ENCODE measurements at regions not wholly inside any gene's neighbourhood (a gene's known extent, or its start where the extent isn't known, plus 50 kb on each side); places are given as distances from the start of the nearest gene placed in this dataset.

DNA sequence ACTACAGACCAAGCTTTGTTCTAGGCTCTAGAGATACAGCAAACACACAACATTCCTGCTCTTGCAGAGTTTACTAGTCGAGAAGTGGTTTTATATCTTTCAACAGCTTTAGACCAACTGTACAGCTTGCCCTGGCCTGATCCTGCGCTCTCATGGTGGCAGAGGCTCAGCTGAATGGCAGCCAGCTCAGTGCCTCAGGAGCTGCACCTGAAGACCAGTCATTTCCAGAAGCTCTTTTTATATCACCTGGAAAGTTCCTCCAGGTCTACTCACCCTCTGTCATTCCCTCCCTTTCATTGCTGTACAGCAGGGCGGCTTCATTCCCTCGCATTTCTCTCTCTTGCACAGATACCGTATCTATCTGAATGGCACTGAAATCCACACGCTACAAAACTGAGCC lies 319.8 kb downstream of the GATA3 start:
- H3K9me3 Mint-ChIP-seq: no peaks in the 10 kb centered on the region
- Histone ChIP-seq H3K9me3 (no peaks in the 10 kb centered on the region), H3K27ac (ENCODE audit: low read length) (no peak overlapping the region), H3K4me3 (ENCODE audit: control insufficient read depth in 1 of 2, extremely low read depth in 1 of 2, low read length in 1 of 2) (no peak overlapping the region), H3K4me1 (ENCODE audit: control insufficient read depth in 1 of 2, extremely low read depth in 1 of 2, insufficient read depth in 2 of 2, low read length in 2 of 2) (no peaks in the 10 kb centered on the region), H3K27me3 (replicated peaks in 1 of 2; ENCODE audit: control insufficient read depth in 2 of 2, extremely low read depth in 1 of 2, insufficient read depth in 2 of 2, low read length in 1 of 2) (no peaks in the 10 kb centered on the region), H3K36me3 (ENCODE audit: control insufficient read depth in 2 of 2, extremely low read depth in 1 of 2, insufficient read depth in 1 of 2, low read length in 1 of 2) (no peaks in the 10 kb centered on the region)
- no peak overlapping the region for H3K27ac Mint-ChIP-seq
- POLR2A ChIA-PET: no interaction called here
- H3K36me3 Mint-ChIP-seq: no peaks in the 10 kb centered on the region
- CTCF ChIA-PET: interaction anchor here in 1 of 2 donors (0.5 kb wide), 1 partner anchor 172 kb away, joined by 3 read pairs; no protein-coding TSS in a partner anchor
- 93% methylated on average over 6 of the region's 6 CpGs for WGBS (ENCODE audit: insufficient coverage)
- no peak for ATAC-seq (replicated peaks in 1 of 4)
- peaks cover 2 to 4% (median 3%) of the 10 kb centered on the region in 3 donors for H3K4me1 Mint-ChIP-seq
- no peaks in the 10 kb centered on the region for H3K27me3 Mint-ChIP-seq
- no peak overlapping the region for H3K4me3 Mint-ChIP-seq
- DNase-seq: no peak

DNA sequence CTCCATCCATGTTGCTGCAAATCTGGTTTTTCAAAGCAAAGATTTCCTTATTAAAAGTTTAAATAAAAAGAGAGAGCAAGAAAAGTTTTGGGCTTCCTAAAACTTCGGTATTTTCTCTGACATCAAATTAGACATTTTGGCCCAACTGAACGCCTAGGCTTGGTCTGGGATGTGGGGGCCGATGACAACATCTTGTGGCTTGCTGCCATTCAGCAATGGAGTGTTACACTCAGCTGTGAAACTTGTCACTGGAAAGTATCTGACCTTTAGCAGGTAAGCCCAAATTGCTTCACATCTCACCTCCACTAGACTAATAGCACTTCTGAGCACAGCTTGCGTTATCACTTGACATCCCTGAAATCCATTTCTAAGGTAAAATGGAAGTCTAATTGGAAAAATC lies 320.6 kb downstream of the GATA3 start:
- no peak for DNase-seq
- Histone ChIP-seq H3K4me1 (ENCODE audit: control insufficient read depth in 1 of 2, extremely low read depth in 1 of 2, insufficient read depth in 2 of 2, low read length in 2 of 2) (no peaks in the 10 kb centered on the region), H3K4me3 (ENCODE audit: control insufficient read depth in 1 of 2, extremely low read depth in 1 of 2, low read length in 1 of 2) (no peak overlapping the region), H3K9me3 (no peaks in the 10 kb centered on the region), H3K27me3 (replicated peaks in 1 of 2; ENCODE audit: control insufficient read depth in 2 of 2, extremely low read depth in 1 of 2, insufficient read depth in 2 of 2, low read length in 1 of 2) (no peaks in the 10 kb centered on the region), H3K27ac (ENCODE audit: low read length) (no peak overlapping the region), H3K36me3 (ENCODE audit: control insufficient read depth in 2 of 2, extremely low read depth in 1 of 2, insufficient read depth in 1 of 2, low read length in 1 of 2) (no peaks in the 10 kb centered on the region)
- Mint-ChIP-seq H3K36me3 (no peaks in the 10 kb centered on the region), H3K9me3 (no peaks in the 10 kb centered on the region), H3K4me1 (peaks cover 0 to 4% (median under 1%) of the 10 kb centered on the region in 3 donors), H3K27me3 (no peaks in the 10 kb centered on the region), H3K27ac (no peak overlapping the region), H3K4me3 (no peak overlapping the region)
- ChIA-PET CTCF (no interaction called here), POLR2A (interaction anchor here (0.6 to 0.7 kb wide), 3 partner anchors 35 to 289 kb away, joined by 3 to 4 read pairs (median 3); no protein-coding TSS in a partner anchor)
- no peak for ATAC-seq (replicated peaks in 1 of 4)
- WGBS (ENCODE audit: insufficient coverage): 100% methylated on average over 1 of the region's 4 CpGs

DNA sequence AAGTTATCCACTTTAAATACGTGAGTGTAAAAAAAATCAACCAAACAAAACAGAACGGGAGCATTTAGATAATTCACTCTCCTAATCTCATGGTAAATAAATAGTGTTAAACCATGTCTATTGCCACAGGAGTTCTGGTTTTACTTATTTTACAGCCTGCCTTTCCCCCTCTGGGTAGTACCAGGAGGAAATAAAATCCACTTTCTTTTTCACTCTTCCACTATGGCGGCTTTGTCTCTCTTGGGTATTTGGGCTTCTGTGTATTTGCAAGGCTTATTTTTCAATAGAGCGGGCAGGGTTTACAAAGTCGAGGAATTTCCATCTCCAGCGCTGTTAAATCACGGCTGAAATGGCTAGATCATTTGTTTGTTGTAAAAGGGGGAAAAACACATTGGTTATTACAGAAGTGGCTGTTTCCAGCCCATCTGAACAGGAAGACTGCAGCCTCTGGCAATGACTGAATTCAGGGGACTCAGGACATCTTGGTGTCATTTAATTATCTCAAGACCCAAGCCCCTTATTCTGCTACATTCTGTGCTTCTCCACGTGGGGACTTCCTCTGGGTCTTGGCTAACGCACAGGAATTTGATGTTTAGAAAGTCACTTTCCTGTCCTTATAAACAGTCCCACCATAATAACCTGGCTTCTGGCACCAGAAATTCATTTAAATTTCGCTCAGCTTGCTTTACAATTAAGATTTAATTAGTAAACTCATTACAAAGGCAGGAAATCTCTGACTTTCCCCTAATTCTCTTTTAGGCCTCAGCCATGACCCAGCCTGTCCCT lies 323.9 kb downstream of the GATA3 start:
- no peaks in the 10 kb centered on the region for H3K36me3 ChIP-seq (ENCODE audit: control insufficient read depth in 2 of 2, extremely low read depth in 1 of 2, insufficient read depth in 1 of 2, low read length in 1 of 2)
- H3K9me3 Mint-ChIP-seq: no peaks in the 10 kb centered on the region
- H3K4me3 Mint-ChIP-seq: no peak overlapping the region
- no peak overlapping the region for H3K27ac Mint-ChIP-seq
- no peak for DNase-seq
- no peak for ATAC-seq (replicated peaks in 1 of 4)
- H3K27me3 ChIP-seq (replicated peaks in 1 of 2; ENCODE audit: control insufficient read depth in 2 of 2, extremely low read depth in 1 of 2, insufficient read depth in 2 of 2, low read length in 1 of 2): no peaks in the 10 kb centered on the region
- H3K27me3 Mint-ChIP-seq: no peaks in the 10 kb centered on the region
- H3K27ac ChIP-seq (ENCODE audit: low read length): no peak overlapping the region
- WGBS (ENCODE audit: insufficient coverage): 92% methylated on average over 2 of the region's 10 CpGs
- ChIA-PET CTCF (no interaction called here), POLR2A (no interaction called here)
- no peaks in the 10 kb centered on the region for H3K9me3 ChIP-seq
- H3K4me3 ChIP-seq (ENCODE audit: control insufficient read depth in 1 of 2, extremely low read depth in 1 of 2, low read length in 1 of 2): no peak overlapping the region
- H3K4me1 ChIP-seq (ENCODE audit: control insufficient read depth in 1 of 2, extremely low read depth in 1 of 2, insufficient read depth in 2 of 2, low read length in 2 of 2): no peaks in the 10 kb centered on the region
- peaks cover 0 to 2% (median 0%) of the 10 kb centered on the region in 3 donors for H3K4me1 Mint-ChIP-seq
- no peaks in the 10 kb centered on the region for H3K36me3 Mint-ChIP-seq

DNA sequence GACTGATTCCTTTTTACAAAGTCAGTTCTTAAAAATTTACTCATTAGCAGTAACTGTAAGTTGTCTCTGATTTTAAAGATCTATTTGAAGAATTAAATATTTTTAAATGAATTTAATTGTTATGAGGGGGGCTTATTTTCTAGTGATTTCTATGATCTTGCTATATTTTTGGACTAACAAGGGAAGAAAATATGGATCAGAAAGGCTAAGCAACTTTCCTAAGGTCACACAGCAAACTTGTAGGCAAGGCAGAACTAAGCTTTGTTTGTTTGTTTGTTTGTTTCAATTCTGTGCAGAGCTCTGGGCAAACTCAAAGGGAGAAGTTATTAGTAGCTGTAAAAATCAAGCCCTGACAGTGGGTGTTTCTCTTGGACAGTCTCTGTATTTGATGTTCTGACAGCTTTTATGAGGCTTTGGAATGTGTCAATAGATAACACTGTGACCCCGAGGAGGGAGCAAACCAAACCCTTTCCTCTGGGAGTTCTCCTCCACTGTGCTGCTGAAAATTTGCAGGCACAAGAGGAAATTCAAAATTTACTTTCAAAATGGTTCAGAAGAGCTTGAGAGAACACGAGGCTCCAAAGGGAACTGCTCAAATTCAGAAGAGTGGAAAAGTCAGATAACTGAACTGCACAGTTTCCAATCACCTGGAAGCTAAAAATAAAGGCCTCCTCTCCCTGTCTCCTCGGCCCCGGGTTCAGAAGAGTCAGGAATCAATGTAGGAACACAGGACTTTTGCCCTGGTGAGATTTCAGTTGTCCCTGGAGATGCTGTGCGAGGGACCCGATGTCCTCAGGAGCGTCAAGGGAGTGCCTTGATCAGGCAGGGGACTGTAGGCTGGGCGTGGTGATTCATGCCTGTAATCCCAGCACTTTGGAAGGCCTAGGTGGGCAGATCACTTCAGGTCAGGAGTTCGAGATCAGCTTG lies 325.7 kb downstream of the GATA3 start:
- Histone ChIP-seq H3K9me3 (no peaks in the 10 kb centered on the region), H3K4me3 (ENCODE audit: control insufficient read depth in 1 of 2, extremely low read depth in 1 of 2, low read length in 1 of 2) (no peak overlapping the region), H3K4me1 (ENCODE audit: control insufficient read depth in 1 of 2, extremely low read depth in 1 of 2, insufficient read depth in 2 of 2, low read length in 2 of 2) (no peaks in the 10 kb centered on the region), H3K27ac (ENCODE audit: low read length) (no peak overlapping the region), H3K36me3 (ENCODE audit: control insufficient read depth in 2 of 2, extremely low read depth in 1 of 2, insufficient read depth in 1 of 2, low read length in 1 of 2) (no peaks in the 10 kb centered on the region), H3K27me3 (replicated peaks in 1 of 2; ENCODE audit: control insufficient read depth in 2 of 2, extremely low read depth in 1 of 2, insufficient read depth in 2 of 2, low read length in 1 of 2) (no peaks in the 10 kb centered on the region)
- DNase-seq (no peak), ATAC-seq (replicated peaks in 1 of 4) (no peak)
- H3K9me3 Mint-ChIP-seq: no peaks in the 10 kb centered on the region
- 74% methylated on average over 7 of the region's 9 CpGs for WGBS (ENCODE audit: insufficient coverage)
- no peak overlapping the region for H3K4me3 Mint-ChIP-seq
- H3K27me3 Mint-ChIP-seq: no peaks in the 10 kb centered on the region
- POLR2A ChIA-PET: interaction anchor here in 1 of 2 donors (0.7 kb wide), 1 partner anchor 48 kb away, joined by 3 read pairs; no protein-coding TSS in a partner anchor
- CTCF ChIA-PET: no interaction called here
- peaks cover 0 to 2% (median 0%) of the 10 kb centered on the region in 3 donors for H3K4me1 Mint-ChIP-seq
- no peak overlapping the region for H3K27ac Mint-ChIP-seq
- H3K36me3 Mint-ChIP-seq: no peaks in the 10 kb centered on the region

- no peaks in the 10 kb centered on the region for H3K4me1 ChIP-seq (ENCODE audit: control insufficient read depth in 1 of 2, extremely low read depth in 1 of 2, insufficient read depth in 2 of 2, low read length in 2 of 2)
- ChIA-PET CTCF (no interaction called here), POLR2A (no interaction called here)
- H3K9me3 ChIP-seq: no peaks in the 10 kb centered on the region
- ATAC-seq (replicated peaks in 1 of 4) (no peak), DNase-seq (no peak)
- no peak overlapping the region for H3K27ac Mint-ChIP-seq
- no peak overlapping the region for H3K4me3 Mint-ChIP-seq
- no peak overlapping the region for H3K27ac ChIP-seq (ENCODE audit: low read length)
- no peaks in the 10 kb centered on the region for H3K36me3 ChIP-seq (ENCODE audit: control insufficient read depth in 2 of 2, extremely low read depth in 1 of 2, insufficient read depth in 1 of 2, low read length in 1 of 2)
- H3K9me3 Mint-ChIP-seq: peaks cover 0 to 2% (median under 1%) of the 10 kb centered on the region in 3 donors
- H3K4me1 Mint-ChIP-seq: peaks cover 0 to 2% (median 0%) of the 10 kb centered on the region in 3 donors
- no peaks in the 10 kb centered on the region for H3K27me3 ChIP-seq (replicated peaks in 1 of 2; ENCODE audit: control insufficient read depth in 2 of 2, extremely low read depth in 1 of 2, insufficient read depth in 2 of 2, low read length in 1 of 2)
- H3K36me3 Mint-ChIP-seq: peaks cover under 1% of the 10 kb centered on the region
- H3K27me3 Mint-ChIP-seq: no peaks in the 10 kb centered on the region
- H3K4me3 ChIP-seq (ENCODE audit: control insufficient read depth in 1 of 2, extremely low read depth in 1 of 2, low read length in 1 of 2): no peak overlapping the region
- 90% methylated on average over 2 of the region's 3 CpGs for WGBS (ENCODE audit: insufficient coverage)
Measured at GRCh38 chr10:8380833-8381496, 326.5 kb downstream of the GATA3 start.

- H3K9me3 Mint-ChIP-seq: peaks cover 0 to 6% (median 4%) of the 10 kb centered on the region in 3 donors
- no peak for ATAC-seq (replicated peaks in 1 of 4)
- WGBS (ENCODE audit: insufficient coverage): 96% methylated on average over 4 of the region's 8 CpGs
- peaks cover 4% of the 10 kb centered on the region for H3K36me3 Mint-ChIP-seq
- Histone ChIP-seq H3K9me3 (no peaks in the 10 kb centered on the region), H3K4me3 (ENCODE audit: control insufficient read depth in 1 of 2, extremely low read depth in 1 of 2, low read length in 1 of 2) (no peak overlapping the region), H3K27me3 (replicated peaks in 1 of 2; ENCODE audit: control insufficient read depth in 2 of 2, extremely low read depth in 1 of 2, insufficient read depth in 2 of 2, low read length in 1 of 2) (no peaks in the 10 kb centered on the region), H3K4me1 (ENCODE audit: control insufficient read depth in 1 of 2, extremely low read depth in 1 of 2, insufficient read depth in 2 of 2, low read length in 2 of 2) (no peaks in the 10 kb centered on the region), H3K27ac (ENCODE audit: low read length) (no peak overlapping the region), H3K36me3 (ENCODE audit: control insufficient read depth in 2 of 2, extremely low read depth in 1 of 2, insufficient read depth in 1 of 2, low read length in 1 of 2) (no peaks in the 10 kb centered on the region)
- no peak overlapping the region for H3K27ac Mint-ChIP-seq
- ChIA-PET CTCF (interaction anchor here in 1 of 2 donors (0.7 kb wide), 1 partner anchor 515 kb away, joined by 3 read pairs; no protein-coding TSS in a partner anchor), POLR2A (no interaction called here)
- H3K27me3 Mint-ChIP-seq: no peaks in the 10 kb centered on the region
- no peak for DNase-seq
- no peak overlapping the region for H3K4me3 Mint-ChIP-seq
- H3K4me1 Mint-ChIP-seq: no peaks in the 10 kb centered on the region
Measured at GRCh38 chr10:8386781-8387180, 332.3 kb downstream of the GATA3 start.
